SHP77 treated with DMSO at 0.1 percent for 48 hours (cell line): ENCODE measurements at regions not wholly inside any gene's neighbourhood (a gene's known extent, or its start where the extent isn't known, plus 50 kb on each side); places are given as distances from the start of the nearest gene placed in this dataset.

ENCODE experiments used
- DNase-seq: peaks from one replicate; lab custom pipeline; 2025; lab: John Stamatoyannopoulos, UW

DNA sequence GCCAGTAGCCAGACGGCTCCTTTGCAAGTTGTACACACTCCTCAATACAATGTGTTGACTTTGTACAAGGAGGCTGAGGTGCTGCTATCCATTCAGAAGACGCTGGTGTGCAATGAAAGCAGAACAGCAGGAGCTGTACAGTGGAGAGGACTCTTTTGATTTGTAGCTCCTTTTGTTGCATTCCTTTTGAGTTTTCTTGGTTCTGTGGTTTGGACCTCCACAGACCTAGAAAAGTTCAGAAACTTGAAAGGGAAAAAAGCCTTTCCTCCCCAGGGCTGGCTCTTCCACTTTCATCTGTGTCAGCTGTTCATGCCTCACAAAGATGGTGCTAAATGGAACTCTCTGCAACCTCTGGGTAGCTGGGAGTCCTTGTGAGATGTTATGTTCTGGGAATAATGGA lies 117.4 kb downstream of the MAT2B start:
- DNase-seq, result no peak

DNA sequence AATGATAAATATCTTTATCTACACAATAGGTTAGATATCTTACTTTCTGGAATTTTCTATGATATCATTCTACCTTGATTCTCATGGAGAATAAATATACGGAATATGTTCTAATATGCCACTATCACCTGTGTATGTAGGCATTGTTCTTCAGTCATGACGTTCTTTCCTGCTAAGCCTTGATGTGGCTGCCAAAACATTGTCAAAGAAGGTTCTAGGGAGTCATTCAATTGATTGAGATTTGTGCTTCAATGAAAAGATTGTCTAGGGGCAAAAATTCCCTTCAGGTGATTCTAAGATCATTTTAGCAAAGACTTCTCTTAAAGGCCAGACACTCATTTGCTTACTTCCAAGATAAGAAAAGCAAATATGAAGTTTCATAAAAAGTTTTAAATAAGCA lies 118.1 kb downstream of the MAT2B start:
- no peak for DNase-seq

GRCh38 chr5:163623986-163624385 lies 118.6 kb downstream of the MAT2B start:
- DNase-seq, result no peak

DNA sequence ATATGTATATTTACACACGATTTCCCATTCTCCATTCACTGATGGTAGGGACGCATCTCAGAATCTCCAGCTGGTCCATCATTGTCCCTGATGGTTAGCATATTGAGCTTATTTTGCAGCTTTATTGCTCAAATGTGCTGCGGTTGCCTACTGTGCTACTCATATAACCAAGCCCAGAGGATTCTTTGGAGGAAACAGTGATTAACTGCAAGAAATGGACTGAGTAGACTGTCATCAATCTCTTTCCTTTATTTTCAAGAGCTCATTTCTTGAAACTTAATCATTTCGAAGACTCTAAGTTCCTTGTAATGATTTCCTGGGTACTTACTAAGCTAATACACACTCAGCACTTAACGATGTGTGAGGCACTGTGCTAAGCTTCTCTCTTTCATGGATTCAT lies 119.0 kb downstream of the MAT2B start:
- DNase-seq, result no peak

GRCh38 chr5:163626904-163627434 lies 121.5 kb downstream of the MAT2B start:
- DNase-seq, result no peak

DNA sequence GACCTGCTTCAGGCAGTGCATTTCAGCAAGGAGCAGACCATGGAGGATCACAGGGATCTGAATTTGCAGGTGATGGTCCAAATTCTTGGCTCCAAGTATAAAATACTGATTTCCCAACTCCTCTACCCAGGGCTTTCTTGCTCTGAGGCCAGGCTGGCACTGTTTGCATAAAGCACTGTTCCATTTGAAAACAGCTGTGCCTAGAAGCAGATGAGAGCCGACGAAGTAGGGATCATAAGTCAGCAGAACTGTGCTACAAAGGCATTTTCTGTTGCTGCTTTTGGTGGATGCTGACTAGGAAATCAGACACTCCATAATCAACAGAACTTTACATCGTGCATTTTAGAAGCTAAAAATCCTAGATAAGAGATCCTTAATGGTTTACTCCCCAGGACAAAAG lies 126.4 kb downstream of the MAT2B start:
- DNase-seq, result no peak

- DNase-seq, result no peak
Measured at GRCh38 chr5:163633926-163634460, 128.6 kb downstream of the MAT2B start.

DNA sequence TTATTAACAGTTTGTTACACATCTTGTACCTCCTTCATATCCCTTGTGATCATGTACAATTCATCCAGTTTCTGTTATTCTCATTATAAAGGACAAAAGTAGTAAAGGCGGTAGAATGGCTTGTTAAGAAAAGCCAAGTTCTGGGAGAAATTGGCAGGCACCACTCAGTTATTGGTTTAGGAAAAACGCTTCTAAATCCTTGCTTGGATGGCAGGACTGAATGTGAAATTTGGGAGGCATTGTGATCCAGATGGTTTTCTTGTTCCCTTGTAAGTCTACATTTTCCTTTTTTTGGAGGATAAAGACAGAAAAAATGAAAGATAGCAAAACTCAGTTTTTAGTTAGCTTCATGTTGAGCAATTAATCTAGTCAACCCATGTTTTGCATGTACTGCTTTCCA lies 130.2 kb downstream of the MAT2B start:
- no peak for DNase-seq

- no peak for DNase-seq
Measured at GRCh38 chr5:163642904-163643303, 137.5 kb downstream of the MAT2B start.

DNA sequence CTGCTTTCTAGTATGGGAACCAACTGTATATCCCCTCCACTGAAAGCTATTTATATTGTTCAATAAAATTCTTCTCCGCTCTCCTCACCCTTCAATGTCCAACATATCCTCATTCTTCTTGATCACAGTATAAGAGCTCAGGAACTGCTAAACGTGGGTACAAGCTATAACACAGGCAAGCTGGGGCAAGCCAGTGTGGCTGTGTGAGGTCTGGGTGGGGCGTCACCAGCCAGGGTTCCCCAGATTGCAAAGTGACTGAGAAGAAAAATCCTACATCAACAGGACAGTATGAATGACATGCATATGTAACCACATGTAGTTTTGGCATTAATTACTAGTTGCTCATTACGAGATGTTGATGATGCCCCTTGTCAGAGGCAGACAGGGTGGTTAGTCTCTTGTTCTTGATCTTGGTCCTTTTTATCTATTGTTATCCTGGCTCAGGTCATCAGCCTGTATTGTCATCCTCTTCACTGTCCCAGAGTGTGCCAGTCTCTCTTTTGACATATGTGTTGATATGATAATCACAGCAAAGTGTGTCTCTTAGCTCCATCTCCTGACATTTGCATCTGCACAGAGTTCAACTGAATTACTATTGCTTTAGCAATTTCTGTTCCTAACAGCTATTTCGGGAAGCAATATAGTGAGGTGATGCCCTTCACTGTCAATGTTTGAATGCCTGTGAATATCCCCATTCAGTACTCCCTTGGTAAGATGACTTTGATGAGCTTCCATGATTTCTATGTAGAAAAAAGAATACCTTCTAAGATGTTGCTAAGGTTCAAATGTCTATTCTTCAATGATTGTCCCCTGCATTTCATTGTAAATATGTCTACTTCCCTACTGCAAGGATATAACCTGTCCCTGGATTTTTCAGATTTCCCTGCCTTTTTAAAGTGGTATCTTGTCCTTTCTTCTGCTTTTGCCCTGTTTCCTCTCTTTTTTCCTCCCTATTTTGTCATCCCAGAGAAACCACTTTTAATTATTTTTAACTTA lies 140.3 kb downstream of the MAT2B start:
- DNase-seq, result no peak

DNA sequence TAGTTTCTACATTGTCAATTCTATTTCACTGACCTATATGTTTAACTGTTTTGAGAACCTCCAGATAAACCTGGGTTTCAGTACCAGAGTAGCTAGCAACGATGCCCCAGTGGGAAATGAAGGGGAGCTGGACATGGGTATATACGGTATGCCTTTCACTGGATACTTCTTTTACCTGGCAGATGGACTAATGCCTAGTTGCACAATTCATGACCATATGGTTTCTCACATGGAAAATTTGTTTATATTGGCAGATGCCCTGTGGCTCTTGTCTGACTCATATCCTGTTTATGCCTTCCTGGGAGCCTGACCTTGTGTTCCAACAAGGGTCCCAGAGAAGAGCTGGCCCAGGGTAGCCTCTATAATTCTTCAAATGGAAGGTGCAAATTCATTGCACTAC lies 144.1 kb downstream of the MAT2B start:
- DNase-seq, result peak; percentile 61

DNA sequence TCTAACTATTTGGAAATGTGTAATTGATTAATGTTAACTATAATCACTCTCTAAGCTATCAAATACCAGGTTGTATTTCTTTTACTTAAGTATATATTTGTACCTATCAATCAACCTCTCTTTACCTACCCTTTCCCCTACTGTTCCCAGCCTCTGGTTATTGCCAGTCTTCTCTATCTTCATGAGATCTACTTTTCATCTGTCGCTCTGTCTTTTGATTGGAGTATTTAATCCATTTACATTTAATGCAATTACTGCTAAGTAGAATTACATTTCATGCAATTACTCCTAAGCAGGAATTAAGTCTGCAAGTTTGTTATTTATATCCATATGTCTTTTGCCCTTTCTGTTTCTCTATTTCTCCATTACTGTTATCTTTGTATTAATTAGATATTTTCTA lies 148.1 kb downstream of the MAT2B start:
- DNase-seq, result no peak

- no peak for DNase-seq
Measured at GRCh38 chr5:163658702-163659567, 153.5 kb downstream of the MAT2B start.

DNA sequence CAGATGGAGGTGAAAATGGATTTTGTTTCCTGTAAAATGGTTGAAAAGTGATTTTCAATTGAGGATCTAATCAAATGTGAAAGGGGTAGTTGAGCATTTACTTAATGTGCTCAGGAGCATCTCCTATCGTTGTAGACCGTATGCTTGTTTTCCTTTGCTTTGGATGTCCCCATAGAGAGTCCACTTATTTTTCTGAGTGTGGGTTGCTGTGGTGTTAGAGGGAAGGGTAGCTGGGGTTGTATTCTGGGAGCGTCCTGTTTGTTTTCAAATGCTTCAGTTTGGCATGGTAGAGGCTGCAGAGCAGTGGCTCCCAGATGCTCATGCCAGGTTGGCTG lies 154.1 kb downstream of the MAT2B start:
- no peak for DNase-seq

- DNase-seq, result no peak
Measured at GRCh38 chr5:163660486-163660885, 155.1 kb downstream of the MAT2B start.

DNA sequence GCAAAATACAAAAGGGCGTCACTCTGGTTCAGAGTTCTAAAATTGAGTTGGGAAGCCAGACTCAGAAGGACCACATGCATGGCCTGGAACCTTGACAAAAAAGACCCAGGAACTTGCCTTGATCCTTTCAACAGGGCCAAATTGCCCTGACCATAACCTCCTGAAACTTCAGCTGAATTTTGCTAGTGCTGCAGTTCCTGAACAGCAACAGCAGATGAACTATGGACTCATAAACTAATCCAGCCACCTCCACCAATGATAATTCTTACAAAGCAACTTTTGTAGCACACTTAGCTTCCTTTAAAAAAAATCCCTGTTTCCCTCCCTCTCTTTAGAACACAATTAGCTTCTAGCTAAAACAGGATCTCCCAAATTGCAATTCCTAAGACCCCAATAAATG lies 155.9 kb downstream of the MAT2B start:
- DNase-seq, result no peak

DNA sequence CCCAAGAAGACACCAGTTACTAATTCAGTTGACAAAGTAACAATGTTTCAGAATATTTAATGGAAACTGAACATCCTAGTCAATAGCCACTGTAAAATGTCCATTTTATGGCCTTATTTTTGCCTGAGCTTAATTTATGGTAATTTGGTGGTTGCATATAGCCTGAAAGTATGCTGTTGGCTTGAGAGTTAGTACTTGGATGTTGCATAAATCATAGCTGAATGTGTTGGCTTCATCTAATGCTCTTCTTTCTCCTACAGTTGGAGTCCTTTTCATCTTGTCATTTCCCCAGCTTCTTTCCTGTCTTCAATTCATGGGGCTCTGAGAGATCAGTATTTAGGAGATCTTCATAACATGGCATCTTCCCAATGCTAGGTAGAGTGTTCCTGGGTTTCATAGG lies 164.6 kb downstream of the MAT2B start:
- DNase-seq, result no peak

GRCh38 chr5:163677092-163677491 lies 171.7 kb downstream of the MAT2B start:
- DNase-seq, result no peak

- DNase-seq, result no peak
Measured at GRCh38 chr5:163682234-163682633, 176.8 kb downstream of the MAT2B start.

DNA sequence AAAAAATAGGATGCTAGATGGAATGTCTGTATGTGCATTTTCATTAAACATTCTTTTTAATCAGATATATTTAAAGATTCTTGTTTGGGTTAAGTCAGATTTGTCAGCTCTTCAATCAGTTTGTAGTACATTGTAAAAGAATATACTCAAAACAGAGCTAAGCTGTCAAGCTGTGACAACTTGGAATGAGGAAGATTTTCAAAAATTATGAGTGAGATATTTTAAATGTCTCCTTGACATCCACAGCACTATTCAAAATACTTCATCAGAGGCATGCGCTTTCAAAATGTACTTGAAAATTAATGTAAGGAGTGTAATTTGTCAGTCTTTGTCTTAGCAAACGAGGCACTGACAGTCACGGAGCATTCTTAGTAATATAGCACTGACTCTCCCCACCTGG lies 182.0 kb downstream of the MAT2B start:
- no peak for DNase-seq

- no peak for DNase-seq
Measured at GRCh38 chr5:163692091-163692490, 186.7 kb downstream of the MAT2B start.

DNA sequence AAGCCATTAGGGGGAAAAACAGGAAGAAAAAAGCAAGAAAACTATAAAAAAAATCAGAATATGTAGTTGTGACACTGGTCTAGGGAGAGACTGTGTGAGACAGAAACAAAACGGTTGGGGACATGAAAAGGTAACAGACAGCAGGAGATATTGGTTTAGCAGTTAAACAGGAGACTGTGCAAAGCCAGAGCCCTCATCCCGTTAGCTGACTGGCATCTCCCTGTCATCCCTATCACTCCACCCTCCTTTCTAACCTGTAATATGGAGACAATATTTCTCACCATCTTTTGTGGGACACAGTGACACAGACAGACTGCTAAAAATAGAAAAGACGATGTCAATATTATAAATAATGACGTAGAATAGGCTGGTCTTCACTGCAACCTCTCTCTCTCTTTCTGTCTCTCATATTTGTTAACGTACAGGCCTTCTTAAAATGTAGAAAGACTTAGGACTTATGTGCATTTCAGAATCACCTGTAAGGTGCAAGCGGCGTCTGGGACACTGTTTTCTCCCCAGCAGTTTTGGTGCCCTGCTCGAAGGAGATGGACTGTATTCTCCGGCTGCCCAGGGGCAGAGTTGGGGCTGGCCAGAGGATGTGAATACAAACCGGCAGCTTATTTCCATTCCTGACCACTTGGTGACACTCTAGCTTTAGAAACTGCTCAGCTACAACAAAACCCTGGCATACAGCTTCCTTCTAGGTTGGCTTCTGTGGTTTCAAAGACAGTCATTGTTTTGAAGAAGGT lies 190.6 kb downstream of the MAT2B start:
- peak; percentile 41 for DNase-seq
